ENCODE measurements at regions not wholly inside any gene's neighbourhood (a gene's known extent, or its start where the extent isn't known, plus 50 kb on each side); places are given as distances from the start of the nearest gene placed in this dataset.

DNA sequence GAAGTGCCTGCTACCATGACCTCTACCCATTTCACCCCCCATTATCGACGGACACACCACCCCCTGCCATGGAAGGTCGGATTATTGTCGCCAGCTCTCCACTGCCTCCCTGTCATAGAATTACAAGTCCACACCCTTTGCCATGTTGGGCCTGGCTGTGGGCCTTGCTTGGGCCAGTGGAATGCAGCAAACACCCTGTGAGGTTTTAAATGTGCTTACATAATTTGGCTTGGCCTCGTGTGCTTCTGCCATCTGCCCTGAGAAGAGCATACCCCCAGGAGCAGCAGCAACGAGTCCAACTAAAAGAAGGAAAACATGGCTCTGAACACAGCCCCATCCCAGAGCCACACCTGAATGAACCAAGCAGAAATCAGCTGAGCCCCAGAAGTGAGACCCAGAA is 94.1 kb upstream of the PRDM11 start:
- TF ChIP-seq POLR2AphosphoS5 (IDR thresholded peaks at IDR 0.05; ENCODE audit: low read depth, low read length): no peak
- TF ChIP-seq, protein P1, sequence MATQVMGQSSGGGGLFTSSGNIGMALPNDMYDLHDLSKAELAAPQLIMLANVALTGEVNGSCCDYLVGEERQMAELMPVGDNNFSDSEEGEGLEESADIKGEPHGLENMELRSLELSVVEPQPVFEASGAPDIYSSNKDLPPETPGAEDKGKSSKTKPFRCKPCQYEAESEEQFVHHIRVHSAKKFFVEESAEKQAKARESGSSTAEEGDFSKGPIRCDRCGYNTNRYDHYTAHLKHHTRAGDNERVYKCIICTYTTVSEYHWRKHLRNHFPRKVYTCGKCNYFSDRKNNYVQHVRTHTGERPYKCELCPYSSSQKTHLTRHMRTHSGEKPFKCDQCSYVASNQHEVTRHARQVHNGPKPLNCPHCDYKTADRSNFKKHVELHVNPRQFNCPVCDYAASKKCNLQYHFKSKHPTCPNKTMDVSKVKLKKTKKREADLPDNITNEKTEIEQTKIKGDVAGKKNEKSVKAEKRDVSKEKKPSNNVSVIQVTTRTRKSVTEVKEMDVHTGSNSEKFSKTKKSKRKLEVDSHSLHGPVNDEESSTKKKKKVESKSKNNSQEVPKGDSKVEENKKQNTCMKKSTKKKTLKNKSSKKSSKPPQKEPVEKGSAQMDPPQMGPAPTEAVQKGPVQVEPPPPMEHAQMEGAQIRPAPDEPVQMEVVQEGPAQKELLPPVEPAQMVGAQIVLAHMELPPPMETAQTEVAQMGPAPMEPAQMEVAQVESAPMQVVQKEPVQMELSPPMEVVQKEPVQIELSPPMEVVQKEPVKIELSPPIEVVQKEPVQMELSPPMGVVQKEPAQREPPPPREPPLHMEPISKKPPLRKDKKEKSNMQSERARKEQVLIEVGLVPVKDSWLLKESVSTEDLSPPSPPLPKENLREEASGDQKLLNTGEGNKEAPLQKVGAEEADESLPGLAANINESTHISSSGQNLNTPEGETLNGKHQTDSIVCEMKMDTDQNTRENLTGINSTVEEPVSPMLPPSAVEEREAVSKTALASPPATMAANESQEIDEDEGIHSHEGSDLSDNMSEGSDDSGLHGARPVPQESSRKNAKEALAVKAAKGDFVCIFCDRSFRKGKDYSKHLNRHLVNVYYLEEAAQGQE (IDR thresholded peaks at IDR 0.05; ENCODE audit: insufficient read depth in 1 of 2, low read depth in 2 of 2, low read length in 2 of 2): no peak

Data from PFSK-1 (cell line).